ENCODE measurements at regions not wholly inside any gene's neighbourhood (a gene's known extent, or its start where the extent isn't known, plus 50 kb on each side); places are given as distances from the start of the nearest gene placed in this dataset.

DNA sequence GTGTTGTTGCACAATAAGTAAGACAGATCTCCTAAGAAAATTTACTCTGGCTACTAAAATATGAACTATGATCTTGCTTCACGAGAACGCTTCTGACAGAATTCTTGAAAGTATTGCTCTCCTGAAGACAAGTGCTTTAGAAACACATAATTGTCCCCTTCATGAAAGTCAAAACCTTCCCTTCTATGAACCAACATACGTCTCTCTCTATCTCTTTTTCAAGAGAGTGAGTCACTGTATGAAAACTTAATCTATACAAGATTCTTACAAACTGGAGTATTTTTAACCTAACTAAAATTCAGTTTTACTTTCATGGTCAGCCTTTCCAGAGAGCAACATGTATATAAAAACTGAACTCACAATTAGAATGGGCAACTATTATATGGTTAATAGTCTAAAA lies 688.0 kb upstream of the CTNND2 start:
- TF ChIP-seq, protein P1, sequence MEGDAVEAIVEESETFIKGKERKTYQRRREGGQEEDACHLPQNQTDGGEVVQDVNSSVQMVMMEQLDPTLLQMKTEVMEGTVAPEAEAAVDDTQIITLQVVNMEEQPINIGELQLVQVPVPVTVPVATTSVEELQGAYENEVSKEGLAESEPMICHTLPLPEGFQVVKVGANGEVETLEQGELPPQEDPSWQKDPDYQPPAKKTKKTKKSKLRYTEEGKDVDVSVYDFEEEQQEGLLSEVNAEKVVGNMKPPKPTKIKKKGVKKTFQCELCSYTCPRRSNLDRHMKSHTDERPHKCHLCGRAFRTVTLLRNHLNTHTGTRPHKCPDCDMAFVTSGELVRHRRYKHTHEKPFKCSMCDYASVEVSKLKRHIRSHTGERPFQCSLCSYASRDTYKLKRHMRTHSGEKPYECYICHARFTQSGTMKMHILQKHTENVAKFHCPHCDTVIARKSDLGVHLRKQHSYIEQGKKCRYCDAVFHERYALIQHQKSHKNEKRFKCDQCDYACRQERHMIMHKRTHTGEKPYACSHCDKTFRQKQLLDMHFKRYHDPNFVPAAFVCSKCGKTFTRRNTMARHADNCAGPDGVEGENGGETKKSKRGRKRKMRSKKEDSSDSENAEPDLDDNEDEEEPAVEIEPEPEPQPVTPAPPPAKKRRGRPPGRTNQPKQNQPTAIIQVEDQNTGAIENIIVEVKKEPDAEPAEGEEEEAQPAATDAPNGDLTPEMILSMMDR (IDR thresholded peaks at IDR 0.05): no peak
- TF ChIP-seq POLR2A (IDR thresholded peaks at IDR 0.05): no peak

Measured in Peyer's patch (tissue), 4 donors.